ENCODE measurements at regions not wholly inside any gene's neighbourhood (a gene's known extent, or its start where the extent isn't known, plus 50 kb on each side); places are given as distances from the start of the nearest gene placed in this dataset.
A peak's percentile ranks its signal among the peaks of the same experiment; 100 is the strongest.

GRCh38 chr18:61989138-61989537, 96.3 kb upstream of the RNF152 start:
- no peak for DNase-seq

- no peak for DNase-seq
Observed at GRCh38 chr18:61988100-61988499, 95.3 kb upstream of the RNF152 start.

GRCh38 chr18:61985681-61986080, 92.9 kb upstream of the RNF152 start:
- no peak for DNase-seq

- DNase-seq = no peak
Observed at GRCh38 chr18:61984349-61984748, 91.5 kb upstream of the RNF152 start.

- peak; percentile 33 for DNase-seq
Observed at GRCh38 chr18:61982475-61982874, 89.7 kb upstream of the RNF152 start.

- peak; percentile 69 for DNase-seq
Observed at GRCh38 chr18:61980355-61980754, 87.5 kb upstream of the RNF152 start.

GRCh38 chr18:61975526-61976326, 82.9 kb upstream of the RNF152 start:
- no peak for DNase-seq

GRCh38 chr18:61973273-61974115, 80.7 kb upstream of the RNF152 start:
- no peak for DNase-seq

- DNase-seq = peak; percentile 96
Observed at GRCh38 chr18:61972389-61973264, 79.8 kb upstream of the RNF152 start.

- DNase-seq = peak; percentile 55
Observed at GRCh38 chr18:61967252-61967891, 74.6 kb upstream of the RNF152 start.

- no peak for DNase-seq
Observed at GRCh38 chr18:61965311-61965710, 72.5 kb upstream of the RNF152 start.

- no peak for DNase-seq
Observed at GRCh38 chr18:61964616-61965015, 71.8 kb upstream of the RNF152 start.

- no peak for DNase-seq
Observed at GRCh38 chr18:61963705-61964104, 70.9 kb upstream of the RNF152 start.

GRCh38 chr18:61957801-61958516, 65.2 kb upstream of the RNF152 start:
- DNase-seq = no peak

- DNase-seq = peak; percentile 84
Observed at GRCh38 chr18:61955644-61956043, 62.8 kb upstream of the RNF152 start.

GRCh38 chr18:61954096-61954746, 61.4 kb upstream of the RNF152 start:
- DNase-seq = no peak

- no peak for DNase-seq
Observed at GRCh38 chr18:61953641-61954040, 60.8 kb upstream of the RNF152 start.

- no peak for DNase-seq
Observed at GRCh38 chr18:61953161-61953560, 60.4 kb upstream of the RNF152 start.

- no peak for DNase-seq
Observed at GRCh38 chr18:61951396-61951795, 58.6 kb upstream of the RNF152 start.

- no peak for DNase-seq
Observed at GRCh38 chr18:61950371-61950770, 57.6 kb upstream of the RNF152 start.

- DNase-seq = no peak
Observed at GRCh38 chr18:61949946-61950345, 57.1 kb upstream of the RNF152 start.

Data from MV-4-11 (cell line).